Tibial artery (tissue), 4 donors: ENCODE measurements at regions not wholly inside any gene's neighbourhood (a gene's known extent, or its start where the extent isn't known, plus 50 kb on each side); places are given as distances from the start of the nearest gene placed in this dataset.

Experiments used
- DNase-seq, 2 donors: peaks; one replicate each; pipeline ENCODE4 v3.0.0-alpha.2; 2019
- H3K27ac ChIP-seq, 2 donors: fragments of 200-600 bp; sonication (generic) in 1 of 2; 1 replicate in 1 of 2; 2 replicates in 1 of 2; pipeline ENCODE4 v1.5.1; 2018 to 2019; ENCODE audit warnings: mild to moderate bottlenecking in 1 of 2
- H3K27me3 ChIP-seq, 2 donors: fragments of 200-600 bp; sonication (generic) in 1 of 2; one replicate each; pipeline versions ENCODE4 v1.5.1 to v1.6.0; 2016 to 2019
- H3K36me3 ChIP-seq, 3 donors: fragments of 200-600 bp; sonication (generic) in 2 of 3; one replicate each; pipeline ENCODE4 v1.5.1; 2016 to 2019; ENCODE audit warnings: mild to moderate bottlenecking in 2 of 3
- H3K4me1 ChIP-seq, 4 donors: fragments of 200-600 bp; sonication (generic) in 2 of 4; 1 replicate in 3 of 4; 2 replicates in 1 of 4; pipeline ENCODE4 v1.5.1; 2016 to 2019
- H3K4me3 ChIP-seq, 2 donors: fragments of 200-600 bp; sonication (generic) in 1 of 2; 1 replicate in 1 of 2; 2 replicates in 1 of 2; pipeline ENCODE4 v1.5.1; 2018 to 2019; ENCODE audit warnings: mild to moderate bottlenecking in 2 of 2
- H3K9me3 ChIP-seq, 3 donors: fragments of 200-600 bp; sonication (generic) in 1 of 3; one replicate each; pipeline ENCODE4 v1.5.1; 2016 to 2019
- intact Hi-C: fragments of 100-400 bp; cut with DNase I; formaldehyde crosslinking; loops from one replicate; pipeline ENCODE4 v1.15.0; 2023; ENCODE audit warnings: low total_unique reads
- TF ChIP-seq, protein P1 (sequence below), 2 experiments: fragments of 200-600 bp in 1 of 2; fragments of 450-650 bp in 1 of 2; IDR thresholded peaks; one replicate each; pipeline ENCODE4 v1.5.1; 2017 to 2019; ENCODE audit warnings: antibody characterized with exemption in 2 of 2, mild to moderate bottlenecking in 1 of 2, moderate library complexity in 1 of 2

DNA sequence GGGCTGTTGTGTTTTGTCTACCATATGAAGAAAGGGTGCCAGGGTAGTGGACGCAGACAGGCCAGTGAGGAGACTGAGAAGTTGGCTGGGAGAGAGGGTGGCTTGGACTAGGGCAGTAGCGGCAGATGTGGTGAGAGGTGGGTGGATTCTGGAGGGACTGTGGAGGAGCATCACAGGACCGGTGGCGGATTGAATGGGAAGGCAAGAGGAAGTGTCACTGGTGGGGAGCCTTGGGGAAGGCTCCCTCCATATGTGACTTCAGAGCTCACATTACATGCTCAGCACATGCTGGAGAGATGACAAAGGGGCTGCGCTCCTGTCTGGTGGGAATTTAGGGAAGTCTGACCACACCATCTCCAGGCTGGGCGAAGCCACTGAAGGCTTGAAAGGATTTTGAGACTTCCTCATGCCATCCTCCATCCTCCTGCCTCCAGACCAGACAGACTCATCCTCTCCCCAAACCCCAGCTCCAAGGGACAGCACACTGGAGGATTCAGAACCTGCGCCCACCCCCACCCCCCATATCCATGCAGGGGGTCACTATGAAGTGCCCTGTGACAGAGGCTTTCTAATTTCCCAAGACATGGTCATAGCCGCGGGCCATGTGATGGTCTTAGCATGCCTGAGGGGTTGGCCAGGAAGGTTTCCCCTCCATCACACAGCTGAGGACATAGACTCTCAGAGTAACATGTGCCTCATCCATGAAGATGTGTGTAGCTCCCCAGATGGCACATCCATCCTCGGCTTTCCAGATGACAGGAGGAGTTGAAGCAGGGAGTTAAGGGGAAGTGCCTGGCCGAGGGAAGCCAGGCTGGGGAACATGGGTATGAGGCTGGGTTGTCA lies 138.8 kb upstream of the WNT4 start:
- H3K4me3 ChIP-seq = no peak overlapping the region
- DNase-seq = peak in 1 of 2 donors; percentile 47
- no peaks in the 10 kb centered on the region for H3K9me3 ChIP-seq
- H3K4me1 ChIP-seq = no peaks in the 10 kb centered on the region
- H3K36me3 ChIP-seq = no peaks in the 10 kb centered on the region
- H3K27ac ChIP-seq = no peak overlapping the region
- intact Hi-C loops = no loop called here
- TF ChIP-seq, protein P1, sequence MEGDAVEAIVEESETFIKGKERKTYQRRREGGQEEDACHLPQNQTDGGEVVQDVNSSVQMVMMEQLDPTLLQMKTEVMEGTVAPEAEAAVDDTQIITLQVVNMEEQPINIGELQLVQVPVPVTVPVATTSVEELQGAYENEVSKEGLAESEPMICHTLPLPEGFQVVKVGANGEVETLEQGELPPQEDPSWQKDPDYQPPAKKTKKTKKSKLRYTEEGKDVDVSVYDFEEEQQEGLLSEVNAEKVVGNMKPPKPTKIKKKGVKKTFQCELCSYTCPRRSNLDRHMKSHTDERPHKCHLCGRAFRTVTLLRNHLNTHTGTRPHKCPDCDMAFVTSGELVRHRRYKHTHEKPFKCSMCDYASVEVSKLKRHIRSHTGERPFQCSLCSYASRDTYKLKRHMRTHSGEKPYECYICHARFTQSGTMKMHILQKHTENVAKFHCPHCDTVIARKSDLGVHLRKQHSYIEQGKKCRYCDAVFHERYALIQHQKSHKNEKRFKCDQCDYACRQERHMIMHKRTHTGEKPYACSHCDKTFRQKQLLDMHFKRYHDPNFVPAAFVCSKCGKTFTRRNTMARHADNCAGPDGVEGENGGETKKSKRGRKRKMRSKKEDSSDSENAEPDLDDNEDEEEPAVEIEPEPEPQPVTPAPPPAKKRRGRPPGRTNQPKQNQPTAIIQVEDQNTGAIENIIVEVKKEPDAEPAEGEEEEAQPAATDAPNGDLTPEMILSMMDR (IDR thresholded peaks at IDR 0.05) = no peak
- H3K27me3 ChIP-seq = peaks cover 0 to 62% of the 10 kb centered on the region in 2 donors

DNA sequence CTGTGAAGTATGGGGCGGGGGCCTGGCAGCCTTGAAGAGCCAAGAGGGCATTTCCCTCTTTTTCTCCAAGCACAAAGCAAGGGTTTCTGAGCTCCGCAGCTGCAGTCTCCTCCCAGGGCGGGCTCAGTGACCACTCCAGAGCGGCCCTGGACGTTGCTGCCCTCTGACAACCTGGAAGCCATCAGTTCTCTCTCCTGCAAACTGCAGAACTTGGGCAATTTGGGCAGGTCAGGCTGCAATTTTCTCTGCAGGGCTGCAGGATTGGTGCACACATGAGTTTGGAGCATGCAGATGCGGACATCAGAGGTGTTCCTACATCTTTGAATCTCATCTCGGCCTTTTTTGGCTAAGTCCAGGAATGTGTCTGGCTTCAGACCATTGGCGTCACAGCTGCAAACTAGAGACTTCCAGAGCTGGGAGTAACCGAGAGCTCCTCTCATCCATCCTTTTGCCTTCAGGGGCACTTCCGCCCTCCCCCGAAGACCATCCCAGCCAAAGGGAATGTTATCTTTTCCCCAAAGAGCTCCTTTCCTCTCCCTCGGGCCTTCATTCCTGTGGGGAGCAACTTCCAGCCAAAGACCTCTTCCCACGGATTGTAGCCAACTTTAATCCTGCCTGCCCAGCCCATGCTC lies 139.6 kb upstream of the WNT4 start:
- no peak overlapping the region for H3K27ac ChIP-seq
- DNase-seq = peak in 1 of 2 donors; percentile 23
- peaks cover 0 to 55% of the 10 kb centered on the region in 2 donors for H3K27me3 ChIP-seq
- no peaks in the 10 kb centered on the region for H3K4me1 ChIP-seq
- no peaks in the 10 kb centered on the region for H3K9me3 ChIP-seq
- TF ChIP-seq, protein P1 (IDR thresholded peaks at IDR 0.05) = no peak
- H3K4me3 ChIP-seq = no peak overlapping the region
- intact Hi-C loops = no loop called here
- no peaks in the 10 kb centered on the region for H3K36me3 ChIP-seq

- Histone ChIP-seq H3K36me3 (no peaks in the 10 kb centered on the region), H3K9me3 (no peaks in the 10 kb centered on the region), H3K4me3 (no peak overlapping the region), H3K27ac (no peak overlapping the region), H3K27me3 (peaks cover 0 to 48% of the 10 kb centered on the region in 2 donors), H3K4me1 (no peaks in the 10 kb centered on the region)
- peak in 1 of 2 donors; percentile 21 for DNase-seq
- intact Hi-C loops = no loop called here
- TF ChIP-seq, protein P1 (IDR thresholded peaks at IDR 0.05) = no peak
These were observed 140.7 kb upstream of the WNT4 start for GRCh38 chr1:22283596-22283995.

DNA sequence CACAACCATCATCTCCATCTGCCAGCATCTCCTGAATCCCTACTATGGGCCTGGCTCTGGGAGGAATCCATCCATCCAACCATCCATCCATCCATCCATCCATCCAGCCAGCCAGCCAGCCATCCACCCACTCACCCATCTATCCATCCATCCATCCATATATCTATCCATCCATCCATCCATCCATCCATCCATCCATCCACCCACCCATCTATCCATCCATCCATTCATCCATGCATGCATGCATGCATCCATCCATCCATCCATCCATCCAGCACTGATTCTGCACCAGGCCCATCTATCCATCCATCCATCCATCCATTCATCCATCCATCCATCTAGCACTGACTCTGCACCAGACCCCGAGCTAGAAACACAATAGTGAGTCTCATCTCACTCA lies 141.3 kb upstream of the WNT4 start:
- Histone ChIP-seq H3K4me1 (no peaks in the 10 kb centered on the region), H3K9me3 (no peaks in the 10 kb centered on the region), H3K27me3 (peaks cover 0 to 46% of the 10 kb centered on the region in 2 donors), H3K36me3 (no peaks in the 10 kb centered on the region), H3K4me3 (no peak overlapping the region), H3K27ac (no peak overlapping the region)
- intact Hi-C loops = no loop called here
- TF ChIP-seq, protein P1 (IDR thresholded peaks at IDR 0.05) = no peak
- DNase-seq = peak in 1 of 2 donors; percentile 4

GRCh38 chr1:22284906-22285548 lies 142.1 kb upstream of the WNT4 start:
- H3K4me1 ChIP-seq = no peaks in the 10 kb centered on the region
- no peak overlapping the region for H3K4me3 ChIP-seq
- intact Hi-C loops = no loop called here
- DNase-seq = peak in 1 of 2 donors; percentile 32
- H3K27ac ChIP-seq = no peak overlapping the region
- peaks cover 0 to 51% of the 10 kb centered on the region in 2 donors for H3K27me3 ChIP-seq
- H3K36me3 ChIP-seq = no peaks in the 10 kb centered on the region
- TF ChIP-seq, protein P1 (IDR thresholded peaks at IDR 0.05) = no peak
- no peaks in the 10 kb centered on the region for H3K9me3 ChIP-seq
